DMS153 (cell line): ENCODE measurements at regions not wholly inside any gene's neighbourhood (a gene's known extent, or its start where the extent isn't known, plus 50 kb on each side); places are given as distances from the start of the nearest gene placed in this dataset.

ENCODE experiments used
- DNase-seq: peaks from one replicate; lab custom pipeline; 2025; lab: John Stamatoyannopoulos, UW

- DNase-seq, result no peak
Measured at GRCh38 chr10:128528781-128529180, 402.6 kb upstream of the MKI67 start.

- no peak for DNase-seq
Measured at GRCh38 chr10:128529225-128529624, 403.0 kb upstream of the MKI67 start.

DNA sequence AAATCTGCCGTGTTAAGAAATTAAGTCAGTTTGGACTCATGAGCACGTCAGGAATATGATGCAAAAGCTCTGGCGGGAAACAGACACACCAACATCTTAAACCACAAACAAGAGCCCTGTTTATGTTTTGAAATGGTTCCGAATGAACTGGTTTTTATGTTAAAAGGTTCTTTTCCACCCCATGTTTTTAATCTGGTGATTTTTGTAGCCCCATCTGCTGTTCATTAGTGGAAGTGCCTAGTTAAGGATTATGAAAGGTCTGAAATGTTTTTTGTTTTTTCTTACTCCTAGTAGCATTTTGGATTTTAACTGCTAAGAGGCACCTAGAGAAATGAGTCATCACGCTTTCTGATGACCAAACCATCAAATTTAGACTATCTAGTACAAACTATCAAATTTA lies 404.1 kb upstream of the MKI67 start:
- no peak for DNase-seq

- DNase-seq, result no peak
Measured at GRCh38 chr10:128530946-128531345, 404.7 kb upstream of the MKI67 start.

DNA sequence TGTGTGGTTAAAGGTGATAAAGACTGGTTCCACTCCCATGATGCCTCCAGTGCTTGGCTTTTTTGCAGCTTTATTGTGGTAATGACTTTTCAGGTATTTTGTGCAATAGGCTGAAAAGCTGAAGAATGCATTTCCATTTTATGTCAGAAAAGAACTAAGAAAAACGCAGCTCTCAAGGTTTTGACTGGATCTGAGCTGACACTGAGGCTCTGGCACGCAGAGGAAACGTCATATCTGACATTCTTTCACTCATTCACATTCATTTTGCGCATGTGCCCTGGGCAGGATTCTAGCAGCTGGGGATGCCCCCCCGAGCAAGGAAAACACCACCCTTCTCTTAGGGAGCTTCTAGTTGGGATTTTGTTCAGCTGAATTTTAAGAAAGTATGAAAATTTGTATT lies 408.5 kb upstream of the MKI67 start:
- DNase-seq, result no peak

- no peak for DNase-seq
Measured at GRCh38 chr10:128536259-128536658, 410.0 kb upstream of the MKI67 start.

DNA sequence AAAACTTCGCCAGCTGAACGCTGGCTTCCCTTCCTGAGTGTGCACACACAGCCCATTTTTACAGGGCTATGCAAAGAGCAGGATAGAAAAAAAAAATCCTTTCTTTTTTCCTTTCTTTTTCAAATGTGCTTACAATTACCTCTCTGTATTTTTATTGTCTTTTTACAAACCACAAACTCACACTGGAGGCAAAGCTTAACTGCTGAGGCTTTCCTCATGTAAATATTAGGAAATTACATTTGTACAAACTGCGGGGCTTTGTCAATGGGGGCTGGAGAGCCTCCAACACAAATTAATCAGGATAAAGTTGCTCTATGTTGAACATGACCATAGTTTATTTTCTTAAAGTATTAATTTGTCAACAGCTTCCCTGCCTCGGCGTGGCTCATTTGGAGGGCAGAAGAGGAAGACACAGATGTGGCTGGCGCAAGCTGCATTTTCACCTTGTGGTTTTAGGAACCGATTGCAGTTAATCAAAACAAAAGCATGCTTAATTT lies 411.7 kb upstream of the MKI67 start:
- DNase-seq, result no peak

DNA sequence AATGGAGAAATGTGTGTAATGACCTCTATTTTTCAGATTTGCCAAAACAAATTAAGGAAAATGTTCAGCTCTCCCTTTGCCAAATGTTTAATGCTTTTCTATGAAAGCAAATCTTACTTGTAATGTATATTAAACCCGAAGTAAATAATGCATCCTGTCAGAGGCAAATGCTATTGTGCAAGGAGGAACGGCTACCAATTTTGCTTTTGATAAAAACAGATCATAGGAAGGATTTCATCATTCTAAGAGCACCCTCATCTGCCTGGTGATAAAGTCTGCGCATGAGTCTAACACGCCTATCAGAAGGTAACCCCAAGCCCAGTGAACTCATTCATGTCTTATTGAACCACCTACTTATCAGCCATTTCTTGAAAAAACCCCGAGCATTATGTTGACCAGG lies 412.4 kb upstream of the MKI67 start:
- no peak for DNase-seq

DNA sequence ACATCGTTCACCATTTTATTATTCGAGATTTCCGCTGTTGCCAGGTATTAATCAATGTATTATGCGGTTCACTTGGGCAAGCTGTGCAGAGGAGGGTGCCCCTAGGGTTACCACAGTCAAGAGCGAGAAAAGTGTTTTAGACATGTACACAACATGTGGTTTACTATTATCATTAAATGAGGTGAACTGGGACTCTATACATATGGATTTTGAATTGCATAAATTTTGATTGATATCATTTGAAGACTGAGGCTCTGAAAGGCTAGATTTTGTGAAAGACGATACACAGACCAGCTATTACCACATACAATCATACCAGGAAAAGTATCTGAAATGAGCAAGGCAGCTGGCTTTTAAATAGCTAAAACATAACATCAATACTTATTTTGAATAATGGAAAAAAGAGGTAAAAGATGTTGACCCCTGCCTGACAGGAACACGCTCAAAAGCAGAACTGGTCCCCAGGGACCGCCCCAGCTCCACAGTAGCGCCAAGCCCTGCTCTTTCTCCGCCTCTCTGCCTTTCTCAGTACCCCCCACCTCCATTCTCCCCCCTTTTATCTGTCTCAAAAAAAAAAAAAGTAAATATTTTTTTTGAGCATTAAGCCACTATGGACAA lies 413.4 kb upstream of the MKI67 start:
- DNase-seq, result no peak

DNA sequence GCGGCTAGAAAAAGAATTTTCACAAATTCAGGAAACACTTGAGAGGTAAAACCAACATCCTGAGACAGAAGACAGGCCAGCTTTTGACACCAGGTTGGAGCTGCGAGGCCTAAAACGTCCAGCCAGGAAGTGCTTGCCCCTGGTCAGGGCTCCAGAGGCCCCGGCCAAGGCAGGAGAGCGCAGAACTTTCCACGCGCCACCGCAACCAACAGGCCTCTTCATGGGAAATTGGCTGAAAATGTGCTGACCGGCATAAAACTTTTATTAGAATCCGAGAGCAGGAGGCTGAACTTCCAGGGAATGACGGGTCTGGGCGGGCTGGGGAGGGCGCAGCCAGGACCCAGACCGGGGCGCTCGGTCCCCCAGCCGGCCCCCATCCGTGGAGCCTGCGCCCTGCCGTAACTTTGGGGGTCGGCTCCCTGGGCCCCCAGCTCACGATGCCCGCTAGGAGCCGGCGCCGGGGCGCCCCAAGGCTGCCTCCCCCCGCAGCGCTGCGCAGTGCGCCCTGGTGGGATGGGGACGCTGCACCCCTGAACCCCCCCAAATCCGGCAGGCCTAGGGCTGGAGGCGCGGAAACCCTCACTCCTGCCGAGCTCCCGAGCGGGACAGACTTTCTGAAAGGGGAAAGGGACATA lies 414.0 kb upstream of the MKI67 start:
- no peak for DNase-seq

DNA sequence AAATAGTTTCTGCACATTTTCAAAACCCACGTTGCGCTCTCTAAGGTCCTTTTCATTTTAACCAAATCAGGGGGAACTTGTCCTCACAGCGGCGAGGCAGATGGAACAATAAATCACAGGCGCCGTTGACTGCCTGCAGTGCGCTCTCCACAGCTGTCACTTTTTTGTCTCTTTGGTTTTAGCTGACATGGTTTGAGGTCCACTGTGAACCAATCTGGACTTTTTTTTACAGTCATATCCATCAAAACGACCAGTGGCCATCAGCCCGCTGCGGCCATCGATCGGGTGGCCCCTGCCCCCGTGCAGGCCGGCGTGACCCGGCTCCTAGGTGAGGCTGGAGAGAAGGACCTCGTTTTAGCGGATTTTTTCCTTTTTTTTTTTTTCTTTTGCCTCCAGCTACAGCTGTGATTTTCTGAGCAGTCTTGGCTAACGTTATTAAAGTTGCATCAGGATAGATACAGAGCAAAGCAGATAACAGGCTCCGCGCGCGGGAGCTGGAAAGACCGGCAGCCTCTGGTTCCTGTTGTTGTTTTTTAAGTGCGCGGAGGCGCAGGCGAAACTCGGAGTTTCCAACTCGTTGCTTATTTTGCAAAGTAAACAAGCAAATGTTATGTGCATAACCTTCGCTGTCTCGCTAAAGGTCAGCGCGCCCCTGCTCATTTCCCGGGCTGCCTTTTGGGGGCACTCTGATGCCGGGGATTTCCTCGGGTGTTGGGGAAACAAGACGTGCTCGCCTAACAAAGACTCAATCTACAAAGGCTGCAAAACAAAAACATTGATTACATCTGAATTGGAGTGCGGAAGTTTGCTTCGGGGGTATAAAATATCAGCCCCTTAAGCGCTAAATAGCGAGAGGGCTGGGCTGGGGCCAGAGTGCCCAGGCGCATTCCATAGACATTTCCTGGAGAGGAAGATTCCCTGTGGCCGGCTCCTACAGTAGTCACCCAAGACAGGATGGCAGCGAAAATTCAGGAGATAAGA lies 414.8 kb upstream of the MKI67 start:
- DNase-seq, result peak; percentile 54

DNA sequence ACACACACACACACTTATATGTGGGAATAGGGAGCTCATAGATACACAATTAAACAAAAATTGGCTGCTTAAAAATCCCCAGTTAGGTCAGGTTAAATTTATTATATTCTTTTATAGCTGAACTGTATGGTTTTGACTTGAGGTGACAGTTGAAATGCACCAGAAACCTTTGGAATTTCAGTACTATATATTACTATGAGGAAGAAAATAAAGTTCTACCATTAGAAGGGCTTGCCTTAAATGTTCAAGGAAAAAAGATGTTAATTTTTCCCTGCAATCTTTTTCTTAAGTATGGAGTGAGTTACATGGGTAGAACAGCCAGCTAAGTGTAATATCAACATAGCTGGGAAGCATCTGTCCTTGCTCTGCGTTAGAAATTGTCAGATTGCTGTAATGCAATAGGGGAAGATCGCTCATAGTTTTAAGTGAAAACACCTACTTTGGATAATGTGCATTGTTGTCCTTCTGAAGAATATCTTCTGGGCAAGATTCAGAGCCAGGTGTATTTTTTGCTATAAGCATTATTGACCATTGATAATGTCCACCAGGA lies 415.8 kb upstream of the MKI67 start:
- no peak for DNase-seq

GRCh38 chr10:128542659-128543058 lies 416.4 kb upstream of the MKI67 start:
- DNase-seq, result no peak

DNA sequence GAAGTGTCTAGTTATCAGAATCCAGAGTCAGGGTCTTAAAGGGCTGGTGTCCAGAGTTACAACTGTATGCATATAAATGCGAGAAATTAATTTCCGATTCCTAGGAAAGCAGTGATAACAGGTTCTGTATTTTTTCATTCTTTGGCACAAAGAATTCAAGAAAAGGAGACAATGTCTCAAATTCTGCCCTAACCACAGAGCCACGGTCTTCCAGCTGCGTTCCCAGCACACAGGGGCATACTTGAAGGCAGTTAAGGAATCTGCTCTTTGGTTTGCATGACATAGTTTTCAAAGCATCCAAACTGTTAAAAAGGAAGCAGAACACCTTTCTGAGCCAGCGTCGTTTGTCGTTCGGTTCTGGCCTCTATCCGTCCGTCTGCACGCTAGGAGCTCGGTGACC lies 416.9 kb upstream of the MKI67 start:
- no peak for DNase-seq

DNA sequence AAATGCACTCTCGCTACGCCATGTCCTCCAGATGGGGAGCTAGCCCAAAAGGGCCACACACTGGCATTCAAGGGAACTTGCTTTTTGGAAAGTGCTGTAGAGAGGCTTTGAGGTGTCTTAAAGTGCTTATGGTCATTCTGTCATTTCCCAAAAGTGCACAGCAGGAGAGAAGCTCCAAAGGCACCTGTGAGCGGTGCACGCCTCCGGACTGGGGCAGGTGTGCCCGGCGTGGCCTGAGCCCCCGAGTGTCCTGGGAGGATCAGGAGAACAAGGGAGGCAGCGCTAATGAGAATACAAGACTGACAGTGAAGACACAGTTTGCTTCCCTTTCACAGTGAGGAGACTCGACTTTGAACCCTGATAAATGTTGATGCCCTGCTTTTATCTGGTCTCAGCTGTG lies 419.0 kb upstream of the MKI67 start:
- DNase-seq, result no peak

GRCh38 chr10:128546651-128547165 lies 420.5 kb upstream of the MKI67 start:
- no peak for DNase-seq

- no peak for DNase-seq
Measured at GRCh38 chr10:128549101-128549608, 422.9 kb upstream of the MKI67 start.

GRCh38 chr10:128550045-128550444 lies 423.8 kb upstream of the MKI67 start:
- no peak for DNase-seq

DNA sequence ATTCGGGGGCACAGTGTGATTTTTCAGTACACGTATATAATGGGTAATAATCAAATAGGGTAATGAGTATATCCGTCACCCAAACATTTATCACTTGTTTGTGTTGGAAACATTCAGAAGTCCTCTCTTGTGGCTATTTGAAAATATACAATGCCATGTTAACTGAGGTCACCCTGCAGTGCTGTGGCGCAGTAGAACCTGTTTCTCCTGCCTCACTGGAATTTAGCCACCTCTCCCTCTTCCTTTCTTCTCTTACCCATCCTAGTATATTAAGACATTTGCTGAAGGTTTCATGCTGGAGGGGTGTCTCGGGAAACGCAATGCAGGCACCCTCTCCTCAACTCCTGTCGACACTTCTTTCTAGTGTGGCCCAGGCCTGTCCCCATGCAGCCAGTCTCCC lies 425.3 kb upstream of the MKI67 start:
- no peak for DNase-seq

DNA sequence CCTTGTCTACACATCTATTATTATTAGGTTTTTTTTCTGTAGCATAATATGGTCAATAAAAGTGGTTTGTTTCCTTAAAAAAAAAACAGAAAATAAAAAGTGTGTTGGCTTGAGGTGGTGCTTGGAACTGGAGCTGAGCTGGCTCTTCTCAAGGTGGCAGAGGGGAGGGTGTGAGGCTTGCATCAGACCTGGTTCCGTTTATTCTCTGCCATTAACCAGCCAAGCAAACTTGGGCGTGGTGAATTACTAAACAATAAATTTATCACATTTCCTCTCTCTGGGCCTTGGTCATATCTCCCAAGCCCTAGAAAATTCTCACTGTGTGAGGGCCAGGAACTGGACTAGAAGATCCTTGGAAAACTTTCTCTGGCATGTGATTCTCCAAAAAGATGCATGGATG lies 427.5 kb upstream of the MKI67 start:
- no peak for DNase-seq

DNA sequence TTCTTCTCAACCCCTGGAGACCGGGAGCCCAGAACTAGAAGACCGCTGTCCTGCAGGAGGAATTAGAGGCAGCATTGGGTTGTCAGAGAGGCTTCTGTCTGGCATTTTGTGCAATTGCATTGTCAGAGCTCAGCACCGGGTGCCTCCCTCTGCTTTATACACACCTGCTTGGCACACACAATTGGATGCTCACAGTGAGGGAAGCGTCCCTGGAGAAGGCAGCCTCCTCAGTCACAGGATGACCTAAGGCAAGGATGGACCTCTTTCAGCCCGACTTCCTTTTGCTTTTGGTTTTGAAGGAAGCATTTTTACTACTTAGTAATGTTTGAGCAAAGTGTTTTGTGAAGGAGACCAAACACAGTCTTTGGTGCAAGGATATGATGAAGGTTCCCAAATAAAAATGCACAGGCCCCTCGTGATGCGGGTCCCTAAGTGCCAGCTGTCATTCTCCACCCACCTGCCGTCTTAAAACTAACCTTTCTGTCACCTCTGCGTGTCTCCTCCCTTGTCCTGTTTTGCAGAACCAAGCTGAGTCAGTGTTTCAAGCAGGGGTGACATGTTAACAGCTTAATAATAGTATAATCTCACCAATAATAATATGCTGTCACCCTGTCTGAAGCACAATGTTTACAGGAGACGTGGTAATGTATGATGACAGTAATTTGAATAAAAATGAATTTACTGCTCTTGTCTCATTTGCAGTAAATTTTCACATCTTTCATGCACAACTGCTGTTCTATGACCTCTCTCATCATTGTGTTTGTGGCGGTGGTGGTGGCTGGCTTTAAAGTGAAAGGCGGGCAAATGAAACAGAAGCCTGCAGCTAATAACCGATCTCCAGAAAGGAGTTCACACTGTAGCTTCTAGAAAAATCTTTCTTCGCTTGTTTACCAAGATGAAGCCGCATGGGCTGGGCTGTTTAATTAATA lies 430.2 kb upstream of the MKI67 start:
- DNase-seq, result no peak
